Astrocyte (in vitro differentiated cells and primary cell): ENCODE measurements at regions not wholly inside any gene's neighbourhood (a gene's known extent, or its start where the extent isn't known, plus 50 kb on each side); places are given as distances from the start of the nearest gene placed in this dataset.

Experiments
- DNase-seq: peaks from one replicate; pipeline ENCODE4 v3.0.0-alpha.2; 2010; ENCODE audit warnings: low read depth
- FAIRE-seq: peaks from 2 replicates; lab custom pipeline; 2011; peaks lifted over from hg19 to GRCh38; lab: Jason Lieb, UNC
- H2AFZ ChIP-seq: 2 replicates; pipeline ENCODE4 v1.6.0; 2012; ENCODE audit warnings: low read depth, low read length, inconsistent platforms
- H3K27ac ChIP-seq: 2 replicates; pipeline ENCODE4 v1.5.1; 2011; ENCODE audit warnings: low read depth, low read length, inconsistent platforms
- H3K27me3 ChIP-seq: 2 replicates; pipeline ENCODE4 v1.6.0; 2011; ENCODE audit warnings: low read length, inconsistent platforms; ENCODE audit not compliant: insufficient read depth
- H3K36me3 ChIP-seq: 2 replicates; pipeline ENCODE4 v1.5.1; 2011; ENCODE audit warnings: low read length, inconsistent platforms; ENCODE audit not compliant: insufficient read depth
- H3K4me1 ChIP-seq: 2 replicates; pipeline ENCODE4 v1.5.1; 2011; ENCODE audit warnings: low read length, inconsistent platforms; ENCODE audit not compliant: insufficient read depth
- H3K4me2 ChIP-seq: 2 replicates; pipeline ENCODE4 v1.6.0; 2012; ENCODE audit warnings: low read length, inconsistent platforms
- H3K4me3 ChIP-seq: 2 replicates; pipeline ENCODE4 v1.5.1; 2011; ENCODE audit warnings: low read depth, mild to moderate bottlenecking, low read length, inconsistent platforms; ENCODE audit not compliant: insufficient read depth
- H3K79me2 ChIP-seq: 2 replicates; pipeline ENCODE4 v1.6.0; 2012; ENCODE audit warnings: mild to moderate bottlenecking, low read length, inconsistent platforms; ENCODE audit not compliant: insufficient read depth
- H3K9ac ChIP-seq: 2 replicates; pipeline ENCODE4 v1.6.0; 2012; ENCODE audit warnings: mild to moderate bottlenecking, low read length, inconsistent platforms
- H3K9me3 ChIP-seq: 2 replicates; pipeline ENCODE4 v1.5.1; 2012; ENCODE audit warnings: low read depth, mild to moderate bottlenecking, low read length, inconsistent platforms; ENCODE audit not compliant: insufficient read depth
- H4K20me1 ChIP-seq: 2 replicates; pipeline ENCODE4 v1.6.0; 2012; ENCODE audit warnings: low read length, inconsistent platforms; ENCODE audit not compliant: insufficient read depth
- H3K27ac Mint-ChIP-seq: one replicate; pipeline ENCODE4 v1.8.0; 2021; ENCODE audit warnings: mild to moderate bottlenecking, mixed read lengths; ENCODE audit not compliant: unreplicated experiment
- H3K27me3 Mint-ChIP-seq: one replicate; pipeline ENCODE4 v1.8.0; 2021; ENCODE audit warnings: low read depth, mixed read lengths; ENCODE audit not compliant: unreplicated experiment
- H3K36me3 Mint-ChIP-seq: one replicate; pipeline ENCODE4 v1.8.0; 2021; ENCODE audit warnings: low read depth, mixed read lengths; ENCODE audit not compliant: unreplicated experiment
- H3K4me1 Mint-ChIP-seq: one replicate; pipeline ENCODE4 v1.8.0; 2021; ENCODE audit warnings: low read depth, mixed read lengths; ENCODE audit not compliant: unreplicated experiment
- H3K4me3 Mint-ChIP-seq: one replicate; pipeline ENCODE4 v1.8.0; 2021; ENCODE audit warnings: mild to moderate bottlenecking, moderate library complexity, mixed read lengths; ENCODE audit not compliant: unreplicated experiment
- H3K9me3 Mint-ChIP-seq: one replicate; pipeline ENCODE4 v1.8.0; 2021; ENCODE audit warnings: mild to moderate bottlenecking, mixed read lengths; ENCODE audit not compliant: unreplicated experiment
- CTCF ChIP-seq: IDR thresholded peaks from 2 replicates; pipeline ENCODE4 v1.5.1; 2011; ENCODE audit warnings: low read depth, mild to moderate bottlenecking, inconsistent platforms, low read length, moderate library complexity; ENCODE audit not compliant: insufficient read depth
- EZH2 ChIP-seq: IDR thresholded peaks from 2 replicates; pipeline ENCODE4 v1.6.1; 2012; ENCODE audit warnings: mild to moderate bottlenecking, low read length, inconsistent platforms; ENCODE audit not compliant: insufficient read depth

DNA sequence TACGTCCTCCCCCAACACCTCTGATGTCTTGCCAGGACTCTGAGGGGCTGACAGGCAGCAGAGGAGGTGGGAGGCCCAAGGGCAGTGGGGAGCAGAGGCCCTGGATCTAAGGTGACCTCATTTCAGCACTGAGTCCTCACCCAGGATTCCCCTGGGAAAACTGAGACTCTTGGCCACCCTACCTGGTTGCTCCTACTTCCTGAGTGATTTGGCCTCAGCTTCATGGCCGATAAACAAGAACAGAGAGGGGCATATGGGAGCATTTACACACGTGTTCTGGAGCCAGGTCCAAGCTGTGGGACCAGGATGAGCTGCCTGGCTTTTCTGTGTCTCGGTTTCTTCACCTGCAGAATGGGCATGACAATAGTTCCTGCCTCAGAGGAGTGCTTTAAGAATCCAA is 133.8 kb downstream of the ANKRD60 start:
- H3K4me3 Mint-ChIP-seq: no peak overlapping the region

GRCh38 chr20:58094160-58094559 is 134.3 kb downstream of the ANKRD60 start:
- Histone ChIP-seq H3K27ac (no peak overlapping the region), H3K4me1 (no peaks in the 10 kb centered on the region), H3K4me2 (no peak overlapping the region), H2AFZ (no peak overlapping the region), H4K20me1 (no peaks in the 10 kb centered on the region), H3K9me3 (no peaks in the 10 kb centered on the region), H3K36me3 (no peaks in the 10 kb centered on the region), H3K79me2 (no peaks in the 10 kb centered on the region), H3K27me3 (no peaks in the 10 kb centered on the region), H3K4me3 (no peak overlapping the region), H3K9ac (no peak overlapping the region)
- no peak for DNase-seq
- H3K36me3 Mint-ChIP-seq: peaks cover 3% of the 10 kb centered on the region
- H3K4me1 Mint-ChIP-seq: no peaks in the 10 kb centered on the region
- FAIRE-seq: no peak
- peaks cover 66% of the 10 kb centered on the region for H3K27me3 Mint-ChIP-seq
- no peak overlapping the region for H3K27ac Mint-ChIP-seq
- no peak overlapping the region for H3K4me3 Mint-ChIP-seq
- H3K9me3 Mint-ChIP-seq: peaks cover 9% of the 10 kb centered on the region
- TF ChIP-seq EZH2: no peak
- no peak for TF ChIP-seq CTCF

More for the DNA sequence above, 133.8 kb downstream of the ANKRD60 start:
- Histone ChIP-seq H3K9ac (no peak overlapping the region), H3K4me1 (no peaks in the 10 kb centered on the region), H4K20me1 (no peaks in the 10 kb centered on the region), H3K79me2 (no peaks in the 10 kb centered on the region), H3K36me3 (no peaks in the 10 kb centered on the region), H3K4me2 (no peak overlapping the region), H3K27ac (no peak overlapping the region), H3K4me3 (no peak overlapping the region), H3K9me3 (no peaks in the 10 kb centered on the region), H3K27me3 (no peaks in the 10 kb centered on the region), H2AFZ (no peak overlapping the region)
- Mint-ChIP-seq H3K36me3 (peaks cover 3% of the 10 kb centered on the region), H3K9me3 (peaks cover 9% of the 10 kb centered on the region), H3K4me1 (no peaks in the 10 kb centered on the region), H3K27ac (no peak overlapping the region), H3K27me3 (peaks cover 69% of the 10 kb centered on the region)
- TF ChIP-seq CTCF: no peak
- no peak for TF ChIP-seq EZH2
- DNase-seq (no peak), FAIRE-seq (no peak)

- no peaks in the 10 kb centered on the region for H4K20me1 ChIP-seq
- H3K9me3 ChIP-seq: no peaks in the 10 kb centered on the region
- H3K36me3 Mint-ChIP-seq: peaks cover 3% of the 10 kb centered on the region
- no peak overlapping the region for H2AFZ ChIP-seq
- H3K36me3 ChIP-seq: no peaks in the 10 kb centered on the region
- H3K9me3 Mint-ChIP-seq: peaks cover 9% of the 10 kb centered on the region
- H3K27me3 Mint-ChIP-seq: peaks cover 64% of the 10 kb centered on the region
- no peaks in the 10 kb centered on the region for H3K4me1 Mint-ChIP-seq
- no peak overlapping the region for H3K4me3 ChIP-seq
- DNase-seq (no peak), FAIRE-seq (no peak)
- no peak overlapping the region for H3K9ac ChIP-seq
- no peaks in the 10 kb centered on the region for H3K27me3 ChIP-seq
- no peak overlapping the region for H3K27ac Mint-ChIP-seq
- H3K27ac ChIP-seq: no peak overlapping the region
- H3K4me2 ChIP-seq: no peak overlapping the region
- no peaks in the 10 kb centered on the region for H3K4me1 ChIP-seq
- H3K79me2 ChIP-seq: no peaks in the 10 kb centered on the region
- no peak overlapping the region for H3K4me3 Mint-ChIP-seq
- TF ChIP-seq CTCF: no peak
- no peak for TF ChIP-seq EZH2
Observed at GRCh38 chr20:58092871-58093270, 135.6 kb downstream of the ANKRD60 start.
